ENCODE measurements at regions not wholly inside any gene's neighbourhood (a gene's known extent, or its start where the extent isn't known, plus 50 kb on each side); places are given as distances from the start of the nearest gene placed in this dataset.

- Histone ChIP-seq H3K9me3 (no peaks in the 10 kb centered on the region), H3K4me1 (no peaks in the 10 kb centered on the region), H3K27me3 (no peaks in the 10 kb centered on the region), H3K4me3 (no peak overlapping the region), H3K36me3 (no peaks in the 10 kb centered on the region), H3K27ac (replicated peaks in 1 of 4) (no peak overlapping the region)
- TF ChIP-seq POLR2A (IDR thresholded peaks at IDR 0.05; ENCODE audit: low read depth) (no peak), CTCF (IDR thresholded peaks at IDR 0.05) (no peak), EP300 (IDR thresholded peaks at IDR 0.05) (no peak), POLR2AphosphoS5 (IDR thresholded peaks at IDR 0.05) (no peak)
- intact Hi-C loops (cut with DNase I), result no loop called here
- 68% methylated on average over 4 of the region's 4 CpGs for WGBS
- DNase-seq (ENCODE audit: extremely low spot score), result no peak
Measured at GRCh38 chr13:54574791-54575190, 1546.2 kb downstream of the OLFM4 start.

- Histone ChIP-seq H3K27me3 (peaks cover 0 to 7% (median 0%) of the 10 kb centered on the region in 4 donors), H3K36me3 (no peaks in the 10 kb centered on the region), H3K4me1 (no peaks in the 10 kb centered on the region), H3K4me3 (no peak overlapping the region), H3K27ac (replicated peaks in 1 of 4) (no peak overlapping the region), H3K9me3 (no peaks in the 10 kb centered on the region)
- intact Hi-C loops (cut with DNase I), result no loop called here
- 66% methylated on average over 3 of the region's 3 CpGs for WGBS
- no peak for TF ChIP-seq CTCF (IDR thresholded peaks at IDR 0.05)
- TF ChIP-seq POLR2A (IDR thresholded peaks at IDR 0.05; ENCODE audit: low read depth), result no peak
- TF ChIP-seq EP300 (IDR thresholded peaks at IDR 0.05), result no peak
- no peak for TF ChIP-seq POLR2AphosphoS5 (IDR thresholded peaks at IDR 0.05)
- DNase-seq (ENCODE audit: extremely low spot score), result no peak
Measured at GRCh38 chr13:54591540-54591939, 1562.9 kb downstream of the OLFM4 start.

- no peaks in the 10 kb centered on the region for H3K4me1 ChIP-seq
- no peak overlapping the region for H3K27ac ChIP-seq (replicated peaks in 1 of 4)
- intact Hi-C loops (cut with DNase I), result no loop called here
- H3K36me3 ChIP-seq, result no peaks in the 10 kb centered on the region
- peaks cover 0 to 7% (median 0%) of the 10 kb centered on the region in 4 donors for H3K27me3 ChIP-seq
- 94% methylated on average over 2 of the region's 2 CpGs for WGBS
- no peaks in the 10 kb centered on the region for H3K9me3 ChIP-seq
- H3K4me3 ChIP-seq, result no peak overlapping the region
- no peak for TF ChIP-seq POLR2A (IDR thresholded peaks at IDR 0.05; ENCODE audit: low read depth)
- no peak for TF ChIP-seq EP300 (IDR thresholded peaks at IDR 0.05)
- no peak for TF ChIP-seq POLR2AphosphoS5 (IDR thresholded peaks at IDR 0.05)
- TF ChIP-seq CTCF (IDR thresholded peaks at IDR 0.05), result no peak
- no peak for DNase-seq (ENCODE audit: extremely low spot score)
Measured at GRCh38 chr13:54592201-54592600, 1563.6 kb downstream of the OLFM4 start.

- no peak for DNase-seq (ENCODE audit: extremely low spot score)
- no peaks in the 10 kb centered on the region for H3K9me3 ChIP-seq
- TF ChIP-seq CTCF (IDR thresholded peaks at IDR 0.05), result no peak
- TF ChIP-seq EP300 (IDR thresholded peaks at IDR 0.05), result no peak
- TF ChIP-seq POLR2AphosphoS5 (IDR thresholded peaks at IDR 0.05), result no peak
- no peak for TF ChIP-seq POLR2A (IDR thresholded peaks at IDR 0.05; ENCODE audit: low read depth)
- no peaks in the 10 kb centered on the region for H3K36me3 ChIP-seq
- 100% methylated on average over 3 of the region's 3 CpGs for whole genome bisulfite sequencing
- intact Hi-C loops (cut with DNase I), result no loop called here
- H3K27ac ChIP-seq (replicated peaks in 1 of 4), result no peak overlapping the region
- peaks cover 0 to 7% (median 0%) of the 10 kb centered on the region in 4 donors for H3K27me3 ChIP-seq
- H3K4me1 ChIP-seq, result no peaks in the 10 kb centered on the region
- no peak overlapping the region for H3K4me3 ChIP-seq
Measured at GRCh38 chr13:54593504-54593903, 1564.9 kb downstream of the OLFM4 start.

DNA sequence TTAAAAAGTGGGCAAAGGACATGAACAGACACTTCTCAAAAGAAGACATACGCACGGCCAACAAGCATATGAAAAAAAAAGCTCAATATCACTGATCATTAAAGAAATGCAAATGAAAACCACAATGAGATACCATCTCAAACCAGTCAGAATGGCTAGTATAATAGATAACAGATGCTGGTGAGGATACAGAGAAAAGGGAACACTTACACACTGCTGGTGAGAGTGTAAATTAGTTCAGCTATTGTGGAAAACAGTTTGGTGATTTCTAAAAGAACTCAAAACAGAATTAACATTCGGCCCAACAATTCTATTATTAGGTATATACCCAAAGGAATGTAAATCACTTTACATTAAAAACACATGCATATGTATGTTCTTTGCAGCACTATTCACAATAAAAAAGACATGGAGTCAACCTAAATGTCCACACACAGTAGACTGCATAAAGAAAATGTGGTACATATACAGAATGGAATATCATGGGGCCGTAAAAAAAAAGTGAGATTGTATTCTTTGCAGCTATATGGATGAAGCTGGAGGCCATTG, 1569.0 kb downstream of the OLFM4 start:
- DNase-seq (ENCODE audit: extremely low spot score), result no peak
- TF ChIP-seq EP300 (IDR thresholded peaks at IDR 0.05), result no peak
- TF ChIP-seq CTCF (IDR thresholded peaks at IDR 0.05), result no peak
- TF ChIP-seq POLR2AphosphoS5 (IDR thresholded peaks at IDR 0.05), result no peak
- TF ChIP-seq POLR2A (IDR thresholded peaks at IDR 0.05; ENCODE audit: low read depth), result no peak
- Histone ChIP-seq H3K27ac (replicated peaks in 1 of 4) (no peak overlapping the region), H3K9me3 (peaks cover 0 to 10% (median 4%) of the 10 kb centered on the region in 4 donors), H3K4me1 (no peaks in the 10 kb centered on the region), H3K36me3 (no peaks in the 10 kb centered on the region), H3K4me3 (no peak overlapping the region), H3K27me3 (peaks cover 0 to 7% (median 0%) of the 10 kb centered on the region in 4 donors)
- intact Hi-C loops (cut with DNase I), result no loop called here
- 86% methylated on average over 4 of the region's 4 CpGs for WGBS

Measured in esophagus muscularis mucosa (tissue), 4 donors.